HG02642 (cell line): ENCODE measurements at regions not wholly inside any gene's neighbourhood (a gene's known extent, or its start where the extent isn't known, plus 50 kb on each side); places are given as distances from the start of the nearest gene placed in this dataset.

Source experiments
- ATAC-seq: cut with Tn5 transposase; IDR thresholded peaks from one replicate; pipeline ENCODE4 v1.9.1; 2021; ENCODE audit warnings: mild to moderate bottlenecking; ENCODE audit not compliant: unreplicated experiment, poor library complexity

GRCh38 chr2:576292-576691, 100.9 kb downstream of the TMEM18 start:
- no peak for ATAC-seq

DNA sequence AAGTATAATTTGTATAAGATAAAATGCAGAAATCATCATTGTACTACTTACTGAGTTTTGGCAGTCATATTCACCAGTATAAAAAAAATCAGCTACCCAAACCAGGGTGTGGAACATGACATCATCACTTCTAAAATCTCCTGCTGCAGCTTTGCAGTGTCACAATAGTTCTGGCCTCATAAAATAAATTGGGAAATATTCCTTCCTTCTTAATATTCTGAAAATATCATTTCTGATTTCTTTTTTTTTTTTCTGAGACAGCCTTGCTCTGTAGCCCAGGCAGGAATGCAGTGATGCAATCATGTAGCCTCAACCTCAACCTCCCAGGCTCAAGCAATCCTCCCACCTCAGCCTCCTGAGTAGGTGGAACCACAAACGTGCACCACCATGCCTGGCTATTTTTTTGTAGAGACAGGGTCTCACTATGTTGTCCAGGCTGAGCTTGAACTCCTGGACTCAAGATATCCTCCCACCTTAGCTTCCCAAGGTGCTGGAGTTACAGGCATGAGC, 101.4 kb downstream of the TMEM18 start:
- ATAC-seq, result no peak

DNA sequence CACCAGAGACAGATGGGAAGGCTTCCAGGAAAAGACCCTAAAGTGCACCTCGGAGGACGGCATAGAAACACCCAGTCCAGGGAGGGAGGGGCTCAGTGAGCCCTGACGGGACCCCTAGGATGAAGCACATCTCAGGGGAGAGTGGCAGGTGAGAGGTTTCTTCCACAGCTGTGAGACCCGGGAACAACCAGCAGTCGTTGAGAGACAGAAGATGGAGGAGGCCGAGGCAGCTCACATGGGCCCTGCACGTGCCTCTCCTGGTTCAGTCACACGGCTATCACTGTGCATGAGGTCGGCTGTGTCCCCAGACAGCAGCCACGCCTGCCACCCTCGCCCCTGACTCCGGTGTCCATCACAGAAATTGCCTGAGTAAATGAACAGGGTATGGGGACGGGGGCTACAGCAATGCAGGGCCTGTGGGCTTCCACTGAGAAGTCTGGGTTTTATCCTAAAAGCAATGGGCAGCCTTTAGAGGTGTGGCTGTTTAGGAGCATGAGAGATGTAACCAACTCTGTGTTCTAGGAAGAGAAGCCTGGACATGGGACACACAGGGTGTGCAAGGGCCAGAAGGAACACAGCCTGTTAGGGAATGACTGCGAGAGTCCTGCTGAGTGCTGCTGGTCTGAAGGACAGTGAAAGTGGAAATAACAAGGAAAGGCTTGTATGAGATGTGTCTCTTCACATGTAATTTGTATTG, 102.0 kb downstream of the TMEM18 start:
- ATAC-seq, result no peak

- ATAC-seq, result no peak
These were observed 103.3 kb downstream of the TMEM18 start for GRCh38 chr2:573805-574392.

DNA sequence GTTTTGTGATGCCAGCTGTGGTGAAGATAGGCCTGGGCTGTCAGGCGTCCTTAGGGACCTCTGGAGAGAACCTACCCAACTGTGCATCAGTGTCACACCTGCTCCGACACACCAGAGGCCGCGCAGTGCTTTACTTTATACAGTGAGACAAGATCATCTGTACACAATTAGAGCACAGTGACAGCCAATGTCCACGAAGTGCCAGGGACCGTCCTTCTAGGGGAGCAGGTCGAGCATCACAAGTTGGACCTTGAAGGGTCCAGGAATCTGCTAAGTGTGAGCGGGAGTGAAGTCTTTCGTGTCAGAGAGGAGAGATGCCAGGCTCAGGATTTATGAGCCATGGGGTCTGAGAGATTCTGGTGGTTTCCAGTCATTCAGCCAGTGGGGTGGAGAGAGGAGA, 104.2 kb downstream of the TMEM18 start:
- ATAC-seq, result no peak

DNA sequence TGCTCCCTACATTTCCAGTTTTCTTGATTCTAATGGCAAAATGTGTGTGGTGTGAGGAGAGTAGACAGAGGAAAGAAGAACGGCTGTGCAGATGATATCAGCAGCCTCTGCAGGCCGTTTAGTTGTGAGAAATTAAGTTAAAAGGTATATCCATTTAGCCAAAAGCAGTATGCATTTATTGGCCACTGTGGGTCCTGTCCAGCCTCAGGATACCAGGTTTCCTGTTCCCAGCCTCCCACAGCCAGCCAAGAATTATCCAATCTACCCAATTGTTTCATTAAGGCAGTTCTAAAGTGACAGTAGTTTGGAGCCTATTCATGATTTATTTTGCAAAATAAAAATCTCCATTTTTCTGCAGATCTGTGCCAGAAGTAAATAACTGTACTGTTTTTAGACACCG, 107.5 kb downstream of the TMEM18 start:
- ATAC-seq, result no peak

GRCh38 chr2:568639-569235, 108.5 kb downstream of the TMEM18 start:
- ATAC-seq, result no peak

DNA sequence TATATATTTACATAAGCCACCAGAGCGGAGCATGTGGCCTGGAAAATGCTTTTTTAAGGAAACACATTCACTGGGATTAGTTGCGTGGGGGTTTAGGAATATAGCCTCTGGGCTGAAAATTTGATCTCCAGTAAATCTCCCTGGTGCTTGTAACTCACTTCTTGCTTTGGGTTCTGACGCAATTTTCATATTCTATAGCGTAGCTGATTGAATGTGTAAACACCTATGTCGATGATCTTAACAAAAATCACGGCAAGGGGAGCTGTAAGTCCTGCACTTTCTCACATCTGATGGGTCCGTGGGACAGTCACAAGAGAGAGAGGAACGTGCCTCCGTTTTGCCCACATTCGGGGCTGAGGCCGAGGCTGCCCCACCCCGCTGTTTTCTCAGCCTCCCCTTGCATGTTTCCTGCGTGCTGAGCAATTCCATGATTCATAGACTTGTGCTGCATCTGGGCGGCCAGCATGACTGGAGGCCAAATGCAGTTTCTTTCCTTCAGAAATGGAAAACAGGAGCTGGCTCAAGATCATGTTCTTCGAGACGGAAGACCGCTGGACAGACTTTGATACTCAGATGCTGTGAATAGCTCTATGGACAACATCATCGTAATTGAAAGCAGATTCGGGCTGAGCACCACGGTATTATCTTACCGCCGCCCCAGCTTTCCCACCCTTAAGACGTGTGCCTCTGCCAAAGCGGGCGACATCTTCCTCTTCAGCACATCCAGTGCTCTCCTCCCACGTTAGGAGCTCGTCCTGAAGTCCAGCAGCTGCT, 109.2 kb downstream of the TMEM18 start:
- ATAC-seq, result no peak

- ATAC-seq, result no peak
These were observed 109.7 kb downstream of the TMEM18 start for GRCh38 chr2:567496-567864.

GRCh38 chr2:566379-567313, 110.6 kb downstream of the TMEM18 start:
- ATAC-seq, result no peak

DNA sequence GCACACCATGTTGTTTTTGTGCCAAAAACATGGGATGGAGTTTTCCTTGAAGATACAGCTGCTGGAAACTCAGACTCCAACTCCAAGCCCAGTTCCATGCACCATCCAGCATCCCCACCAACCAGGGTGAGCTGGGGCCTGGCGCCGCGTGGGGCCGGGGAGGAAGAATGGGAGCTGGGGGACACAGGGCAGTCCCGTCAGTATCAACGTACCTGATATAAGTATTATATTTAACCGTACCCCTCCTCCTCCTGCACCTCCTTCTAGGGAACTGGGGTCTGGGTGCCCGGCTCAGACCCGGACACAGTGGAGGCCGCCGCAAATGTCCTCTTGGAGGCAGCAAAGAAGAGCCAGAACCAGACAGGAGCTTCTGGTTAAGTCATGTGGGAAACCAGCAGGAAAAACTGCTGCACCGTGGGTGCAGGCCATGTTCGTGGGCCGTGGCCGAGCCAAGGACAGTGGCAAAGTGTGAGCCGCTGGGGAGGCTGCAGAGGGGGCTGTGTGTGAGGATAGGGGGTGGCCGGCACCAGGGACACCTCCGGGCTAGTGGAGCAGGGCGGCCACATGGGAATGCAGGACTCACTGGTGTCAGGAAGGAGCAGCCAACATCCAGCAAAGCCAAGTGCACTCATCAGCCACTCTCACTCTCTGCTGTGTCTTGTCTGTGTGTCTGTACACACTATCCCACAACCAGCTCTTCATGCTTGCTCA, 112.6 kb downstream of the TMEM18 start:
- no peak for ATAC-seq

DNA sequence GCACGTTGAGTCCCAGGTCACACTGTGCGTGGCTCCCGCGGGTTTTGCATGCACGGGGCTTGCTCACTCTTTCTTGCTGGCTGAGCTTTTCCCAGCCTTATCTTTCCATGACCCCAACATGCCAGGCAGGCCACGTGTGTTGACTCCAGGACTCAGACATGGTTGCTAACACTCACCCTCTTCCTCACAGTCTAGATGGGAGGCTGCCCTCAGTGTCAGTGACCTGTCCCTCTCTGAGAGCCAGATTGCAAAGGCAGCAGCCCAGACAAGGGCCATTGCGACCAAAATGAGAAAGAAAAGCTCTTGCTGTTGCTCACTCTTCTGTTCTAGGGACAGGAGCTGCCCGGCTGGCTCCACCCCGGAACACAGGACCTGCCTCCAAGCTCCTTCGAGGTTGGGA, 113.7 kb downstream of the TMEM18 start:
- ATAC-seq, result no peak

- ATAC-seq, result no peak
These were observed 114.5 kb downstream of the TMEM18 start for GRCh38 chr2:562391-563364.

DNA sequence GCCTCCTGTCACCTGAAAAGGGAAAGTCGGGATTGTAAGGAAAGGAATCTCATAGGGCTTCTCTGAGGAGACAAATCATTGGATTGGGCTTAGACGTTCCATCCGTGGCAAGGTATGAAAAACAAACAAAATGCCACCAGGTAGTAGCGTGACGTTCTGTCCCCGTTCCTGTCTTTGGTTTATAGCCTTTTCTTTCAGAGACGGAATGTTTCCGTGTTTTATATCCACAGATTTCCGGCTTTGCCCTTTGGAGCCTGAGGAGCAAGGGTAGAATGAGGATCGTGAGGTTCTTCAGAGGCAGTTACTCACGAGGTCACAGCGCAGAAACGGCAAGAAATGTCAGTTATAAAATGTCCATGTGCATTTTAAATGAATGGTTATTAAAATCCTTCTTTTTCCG, 118.3 kb downstream of the TMEM18 start:
- no peak for ATAC-seq

DNA sequence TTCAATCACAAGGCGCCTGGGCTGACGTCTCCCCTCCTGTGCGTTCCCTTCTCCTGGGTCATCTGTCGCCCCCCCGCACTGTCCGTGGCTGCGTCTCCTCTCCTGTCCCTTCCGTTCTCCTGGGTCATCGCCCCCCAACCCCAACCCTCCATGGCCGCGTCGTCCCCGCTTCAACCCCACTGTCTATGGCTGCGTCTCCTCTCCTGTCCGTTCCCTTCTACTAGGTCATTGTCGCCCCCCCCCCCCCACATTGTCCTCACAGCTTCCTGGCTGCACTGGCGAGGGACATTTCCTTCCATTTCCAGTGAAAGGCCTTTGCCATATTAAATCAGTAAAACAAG, 118.9 kb downstream of the TMEM18 start:
- ATAC-seq, result no peak

- no peak for ATAC-seq
These were observed 119.4 kb downstream of the TMEM18 start for GRCh38 chr2:557635-558301.

GRCh38 chr2:556485-556884, 120.7 kb downstream of the TMEM18 start:
- ATAC-seq, result no peak
